GM12865 (cell line): ENCODE measurements at regions not wholly inside any gene's neighbourhood (a gene's known extent, or its start where the extent isn't known, plus 50 kb on each side); places are given as distances from the start of the nearest gene placed in this dataset.
A peak's percentile ranks its signal among the peaks of the same experiment; 100 is the strongest.
"Not testable (repeated sequence)": the region's sequence is repeated elsewhere in the genome, so short reads cannot be mapped to it uniquely, and the experiment has no call there.

Experiments used
- DNase-seq: peaks from one replicate; pipeline ENCODE4 v3.0.0; 2010; ENCODE audit warnings: low read depth
- H3K4me3 ChIP-seq: 2 replicates; pipeline ENCODE4 v1.5.1; 2011; ENCODE audit warnings: mild to moderate bottlenecking, low read depth, low read length, control low read depth
- TF ChIP-seq, protein P1 (sequence below): IDR thresholded peaks from 2 replicates; pipeline ENCODE4 v1.5.1; 2011; ENCODE audit warnings: low read length, control low read depth, low read depth, inconsistent platforms; ENCODE audit not compliant: insufficient read depth; ENCODE audit errors: missing control alignments

DNA sequence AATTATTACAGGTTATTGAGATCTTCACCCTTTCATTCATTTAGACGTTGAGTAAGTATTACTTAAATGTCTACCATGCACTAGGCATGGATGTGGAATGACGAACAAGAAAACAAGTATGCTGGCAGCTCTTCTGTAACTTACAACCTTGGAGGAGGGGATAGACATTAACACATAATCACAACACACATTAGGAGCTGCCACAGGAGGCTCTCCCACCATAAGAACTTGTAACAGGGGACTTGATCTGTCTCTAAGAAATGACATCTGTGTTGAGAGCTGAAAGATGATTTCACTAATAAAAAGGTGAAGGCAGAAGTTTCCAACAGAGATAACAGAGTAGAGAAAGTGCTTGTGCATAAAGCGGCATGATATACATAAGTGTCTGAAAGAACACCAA, 384.7 kb upstream of the ZEB2 start:
- TF ChIP-seq, protein P1, sequence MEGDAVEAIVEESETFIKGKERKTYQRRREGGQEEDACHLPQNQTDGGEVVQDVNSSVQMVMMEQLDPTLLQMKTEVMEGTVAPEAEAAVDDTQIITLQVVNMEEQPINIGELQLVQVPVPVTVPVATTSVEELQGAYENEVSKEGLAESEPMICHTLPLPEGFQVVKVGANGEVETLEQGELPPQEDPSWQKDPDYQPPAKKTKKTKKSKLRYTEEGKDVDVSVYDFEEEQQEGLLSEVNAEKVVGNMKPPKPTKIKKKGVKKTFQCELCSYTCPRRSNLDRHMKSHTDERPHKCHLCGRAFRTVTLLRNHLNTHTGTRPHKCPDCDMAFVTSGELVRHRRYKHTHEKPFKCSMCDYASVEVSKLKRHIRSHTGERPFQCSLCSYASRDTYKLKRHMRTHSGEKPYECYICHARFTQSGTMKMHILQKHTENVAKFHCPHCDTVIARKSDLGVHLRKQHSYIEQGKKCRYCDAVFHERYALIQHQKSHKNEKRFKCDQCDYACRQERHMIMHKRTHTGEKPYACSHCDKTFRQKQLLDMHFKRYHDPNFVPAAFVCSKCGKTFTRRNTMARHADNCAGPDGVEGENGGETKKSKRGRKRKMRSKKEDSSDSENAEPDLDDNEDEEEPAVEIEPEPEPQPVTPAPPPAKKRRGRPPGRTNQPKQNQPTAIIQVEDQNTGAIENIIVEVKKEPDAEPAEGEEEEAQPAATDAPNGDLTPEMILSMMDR = no peak
- DNase-seq = no peak
- no peak overlapping the region for H3K4me3 ChIP-seq

DNA sequence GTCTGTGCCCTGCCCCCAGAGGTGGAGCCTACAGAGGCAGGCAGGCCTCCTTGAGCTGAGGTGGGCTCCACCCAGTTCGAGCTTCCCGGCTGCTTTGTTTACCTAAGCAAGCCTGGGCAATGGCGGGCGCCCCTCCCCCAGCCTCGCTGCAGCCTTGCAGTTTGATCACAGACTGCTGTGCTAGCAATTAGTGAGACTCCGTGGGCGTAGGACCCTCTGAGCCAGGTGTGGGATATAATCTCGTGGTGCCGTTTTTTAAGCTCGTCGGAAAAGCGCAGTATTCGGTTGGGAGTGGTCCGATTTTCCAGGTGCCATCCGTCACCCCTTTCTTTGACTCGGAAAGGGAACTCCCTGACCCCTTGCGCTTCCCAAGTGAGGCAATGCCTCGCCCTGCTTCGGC, 383.1 kb upstream of the ZEB2 start:
- not testable (repeated sequence) for DNase-seq

DNA sequence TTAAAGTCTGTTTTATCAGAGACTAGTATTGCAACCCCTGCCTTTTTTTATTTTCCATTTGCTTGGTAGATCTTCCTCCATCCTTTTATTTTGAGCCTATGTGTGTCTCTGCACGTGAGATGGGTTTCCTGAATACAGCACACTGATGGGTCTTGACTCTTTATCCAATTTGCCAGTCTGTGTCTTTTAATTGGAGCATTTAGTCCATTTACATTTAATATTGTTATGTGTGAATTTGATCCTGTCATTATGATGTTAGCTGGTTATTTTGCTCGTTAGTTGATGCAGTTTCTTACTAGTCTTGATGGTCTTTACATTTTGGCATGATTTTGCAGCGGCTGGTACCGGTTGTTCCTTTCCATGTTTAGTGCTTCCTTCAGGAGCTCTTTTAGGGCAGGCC, 381.5 kb upstream of the ZEB2 start:
- not testable (repeated sequence) for H3K4me3 ChIP-seq, DNase-seq

More for the DNA sequence above, 383.1 kb upstream of the ZEB2 start:
- H3K4me3 ChIP-seq = not testable (repeated sequence)

DNA sequence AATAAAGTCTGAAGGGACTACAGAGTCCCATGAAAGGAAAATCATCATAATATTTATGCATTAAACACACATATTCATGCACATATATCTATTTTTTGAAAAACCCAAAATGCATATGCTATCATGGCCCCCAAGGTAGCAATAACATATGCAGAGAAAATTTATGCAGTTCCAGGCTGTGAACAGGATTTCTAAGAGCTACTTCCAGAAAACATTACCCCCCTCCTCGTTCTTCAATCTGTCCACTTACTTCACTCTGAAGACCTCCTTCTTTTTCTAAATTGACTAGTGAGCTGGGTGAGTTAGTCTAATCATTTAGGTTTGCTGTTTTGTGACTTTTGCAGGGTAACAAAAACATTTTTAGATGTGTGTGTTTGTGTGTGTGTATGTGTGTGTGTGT, 376.4 kb upstream of the ZEB2 start:
- no peak for DNase-seq
- TF ChIP-seq, protein P1 = no peak
- no peak overlapping the region for H3K4me3 ChIP-seq

DNA sequence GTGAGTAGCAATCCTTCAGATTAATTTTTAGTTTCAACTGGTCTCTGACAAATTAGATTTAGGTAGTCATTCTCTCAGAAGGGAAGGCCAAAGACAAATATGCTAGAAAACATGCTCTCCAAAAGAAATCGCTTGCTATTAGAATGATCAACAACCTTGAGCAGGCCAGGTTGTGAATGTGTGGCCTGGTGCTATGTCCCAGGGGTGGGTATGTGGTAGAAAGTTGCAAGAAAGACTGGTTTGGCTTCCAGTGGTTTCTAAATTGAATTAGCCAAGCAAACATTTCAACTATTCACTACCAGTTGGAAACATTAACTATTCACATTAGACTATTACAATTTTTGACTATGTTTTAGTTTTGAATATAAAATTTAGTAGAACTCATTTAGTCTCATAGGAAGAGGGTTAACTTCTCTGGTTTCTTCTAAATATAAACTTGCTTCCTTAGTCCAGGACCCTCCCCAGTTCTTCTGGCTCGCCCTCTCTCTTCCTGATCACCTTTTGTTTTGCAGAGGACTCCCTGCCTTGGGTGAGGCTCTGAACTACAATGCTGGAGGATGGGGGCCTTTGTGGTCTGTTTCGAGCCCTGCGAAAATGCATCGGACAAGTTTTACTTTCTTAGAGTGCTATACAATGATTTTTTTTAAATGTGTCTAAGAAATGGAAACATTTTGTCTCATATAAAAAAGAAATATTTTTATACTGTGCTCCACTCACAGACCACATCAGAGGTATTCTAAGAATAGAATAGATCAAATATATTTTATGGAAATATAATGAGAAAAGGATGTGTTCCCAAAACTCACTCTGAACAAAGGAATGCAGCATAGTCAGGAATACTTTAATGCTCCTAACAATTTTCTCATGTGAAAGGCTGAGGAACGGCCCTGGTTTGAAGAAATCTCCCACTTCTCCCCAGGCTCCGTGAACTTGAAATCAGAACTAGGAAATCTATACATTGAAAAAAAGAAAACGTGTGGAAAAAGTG, 375.0 kb upstream of the ZEB2 start:
- TF ChIP-seq, protein P1 = no peak
- DNase-seq = no peak
- H3K4me3 ChIP-seq = no peak overlapping the region

DNA sequence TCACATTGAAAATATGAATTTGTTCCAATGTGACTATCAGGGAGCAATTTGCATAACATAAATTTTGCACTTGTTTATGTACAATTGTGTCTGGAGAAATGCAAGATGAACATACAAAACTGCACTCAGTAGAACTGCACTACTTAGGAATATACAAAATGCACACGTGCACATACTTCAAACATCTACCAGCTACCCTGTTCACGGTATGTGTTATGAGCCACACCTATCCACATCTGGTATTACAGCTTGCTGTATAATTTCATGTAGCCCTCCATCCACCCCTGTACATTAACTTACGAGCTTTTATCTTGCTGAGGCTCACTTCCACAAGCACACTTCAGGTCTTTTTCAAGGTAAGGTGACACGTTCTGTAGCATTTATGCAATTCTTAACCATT, 373.5 kb upstream of the ZEB2 start:
- H3K4me3 ChIP-seq = no peak overlapping the region
- no peak for DNase-seq
- TF ChIP-seq, protein P1 = no peak

DNA sequence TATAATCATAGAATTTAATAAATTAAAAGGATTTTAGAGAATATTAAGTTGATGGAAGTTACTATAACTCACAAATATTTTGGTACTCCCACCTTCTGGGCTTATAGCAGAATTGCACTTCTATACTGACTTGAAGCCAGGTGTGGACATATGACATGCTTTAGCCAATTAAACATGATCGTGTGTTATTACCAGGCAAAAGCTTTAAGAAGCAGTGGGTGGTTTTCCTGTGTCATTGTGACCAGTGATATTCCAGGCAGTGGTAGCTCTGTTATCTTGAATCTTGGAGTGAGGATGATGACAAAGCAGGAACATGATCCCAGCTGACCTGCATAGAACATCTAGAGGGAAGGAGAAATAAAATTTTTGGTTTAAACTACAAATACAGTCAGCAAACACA, 370.9 kb upstream of the ZEB2 start:
- no peak overlapping the region for H3K4me3 ChIP-seq
- TF ChIP-seq, protein P1 = no peak
- peak; percentile 4 for DNase-seq

DNA sequence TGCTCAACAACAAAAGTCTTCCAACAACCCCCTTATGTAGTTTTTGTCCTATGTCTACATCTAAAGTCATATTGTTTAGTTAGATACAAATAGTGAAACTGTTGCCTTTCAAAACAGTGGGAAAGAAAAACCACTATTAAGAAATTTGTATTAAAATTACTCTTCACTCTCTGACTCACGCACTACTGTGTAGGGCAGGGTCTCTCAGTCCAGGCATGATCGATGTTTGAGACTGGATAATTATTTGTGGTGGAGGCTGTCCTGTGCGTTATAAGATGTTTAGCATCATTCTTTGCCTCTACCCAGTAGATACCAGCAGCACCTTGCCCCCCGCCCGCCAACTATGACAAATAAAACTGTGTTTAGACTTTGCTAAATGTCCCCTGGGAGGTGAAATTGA, 369.4 kb upstream of the ZEB2 start:
- no peak overlapping the region for H3K4me3 ChIP-seq
- DNase-seq = no peak
- TF ChIP-seq, protein P1 = no peak
